HG02610 (cell line): ENCODE measurements at regions not wholly inside any gene's neighbourhood (a gene's known extent, or its start where the extent isn't known, plus 50 kb on each side); places are given as distances from the start of the nearest gene placed in this dataset.

ENCODE experiments used
- ATAC-seq: cut with Tn5 transposase; IDR thresholded peaks from one replicate; pipeline ENCODE4 v1.9.1; 2021; ENCODE audit warnings: mild to moderate bottlenecking, moderate library complexity; ENCODE audit not compliant: unreplicated experiment

- no peak for ATAC-seq
Observed at GRCh38 chr18:4858379-4859127, 338.5 kb downstream of the AKAIN1 start.

DNA sequence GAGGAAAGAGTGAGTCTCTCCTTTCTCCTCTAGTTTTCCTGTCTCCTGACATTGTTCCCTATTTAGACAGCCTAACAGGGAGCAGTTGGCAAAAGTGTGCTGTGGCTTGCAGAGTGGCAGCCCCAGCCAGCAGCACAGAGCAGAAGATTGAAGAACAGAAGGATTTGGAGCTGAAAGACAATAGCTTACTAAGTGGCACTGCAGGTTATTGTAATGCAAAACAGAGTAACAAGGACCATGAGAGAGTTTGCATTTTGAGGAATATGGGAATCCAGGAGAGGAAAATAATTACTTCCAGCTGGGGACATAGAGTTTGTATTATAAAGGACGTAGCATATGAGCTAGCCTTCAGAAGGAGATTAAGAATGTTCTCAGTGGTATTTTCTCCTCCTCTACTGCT, 342.4 kb downstream of the AKAIN1 start:
- no peak for ATAC-seq

GRCh38 chr18:4851301-4851976, 345.6 kb downstream of the AKAIN1 start:
- no peak for ATAC-seq

DNA sequence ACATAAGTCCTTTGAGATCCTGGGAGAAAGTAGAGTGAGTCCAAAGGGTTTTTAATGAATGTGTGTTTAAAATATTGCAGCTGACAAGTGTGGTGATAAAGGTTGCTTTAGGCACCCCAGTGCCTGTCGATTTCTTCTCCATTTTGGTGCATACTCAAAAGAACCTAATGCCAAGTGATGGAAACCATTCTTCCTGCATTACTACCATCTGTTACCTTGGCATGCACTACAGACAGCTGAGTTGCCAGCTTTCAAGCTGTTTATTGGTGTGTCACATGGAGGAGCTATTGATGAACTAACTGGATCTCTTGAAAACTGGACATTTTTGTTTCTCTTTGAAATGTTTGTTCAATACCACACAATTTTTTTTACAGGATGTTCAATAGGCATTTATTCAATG, 350.0 kb downstream of the AKAIN1 start:
- ATAC-seq: no peak

- ATAC-seq: no peak
Observed at GRCh38 chr18:4844320-4844719, 352.7 kb downstream of the AKAIN1 start.

DNA sequence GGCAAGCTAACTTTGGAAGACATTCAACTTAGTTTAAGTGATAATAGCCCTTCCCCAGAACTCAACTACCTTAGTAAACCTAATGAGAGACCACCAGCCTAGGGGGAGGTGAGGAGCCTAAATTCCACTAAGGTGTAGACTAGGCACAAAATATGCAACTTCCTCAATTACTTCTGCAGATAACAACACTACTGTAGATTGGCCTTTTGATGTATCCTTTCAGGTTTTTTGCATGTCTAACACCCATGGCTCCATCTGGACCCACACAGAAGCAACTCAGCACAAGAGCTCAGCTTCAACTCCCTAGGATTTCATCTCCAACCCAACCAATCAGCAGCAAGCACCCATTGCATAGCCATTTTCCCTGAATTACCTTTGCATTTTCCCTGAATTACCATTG, 353.3 kb downstream of the AKAIN1 start:
- ATAC-seq: no peak

DNA sequence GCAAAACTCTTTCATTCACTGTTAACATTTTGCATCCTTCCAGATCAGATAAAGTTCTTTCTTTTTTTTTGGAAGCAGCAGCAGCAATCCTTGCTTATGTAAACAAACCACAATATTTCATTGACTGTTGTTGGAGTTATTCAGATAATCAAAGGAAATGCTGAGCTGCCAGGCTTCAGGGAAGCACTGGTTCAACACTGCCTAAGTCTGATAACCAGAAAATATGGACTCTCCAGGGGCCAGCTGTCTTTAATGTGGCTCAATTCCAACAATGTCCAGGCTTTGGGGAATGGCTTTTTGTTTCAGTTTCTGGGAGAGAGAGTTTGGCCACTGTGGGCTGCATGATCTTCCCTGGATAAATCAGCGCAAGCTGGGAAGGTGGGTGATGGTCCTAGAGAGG, 354.3 kb downstream of the AKAIN1 start:
- ATAC-seq: no peak

DNA sequence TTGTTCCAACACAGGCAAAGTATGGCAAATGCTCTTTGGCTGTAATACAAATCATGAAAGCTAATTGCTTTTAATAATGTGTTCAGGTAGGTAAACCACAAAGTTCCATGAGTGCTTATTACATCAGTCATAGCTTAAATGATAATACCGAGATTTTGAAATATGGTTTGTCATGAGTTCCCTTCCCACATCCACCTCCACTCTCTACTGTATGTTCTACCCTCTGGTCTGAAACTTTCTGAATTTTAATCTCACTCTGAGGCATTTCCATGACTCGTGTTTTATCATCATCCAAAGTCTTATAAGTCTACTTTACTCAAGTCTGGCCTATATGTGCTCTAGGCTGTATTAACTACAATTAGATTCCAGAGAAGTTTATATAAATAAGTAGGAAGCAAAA, 354.8 kb downstream of the AKAIN1 start:
- no peak for ATAC-seq

DNA sequence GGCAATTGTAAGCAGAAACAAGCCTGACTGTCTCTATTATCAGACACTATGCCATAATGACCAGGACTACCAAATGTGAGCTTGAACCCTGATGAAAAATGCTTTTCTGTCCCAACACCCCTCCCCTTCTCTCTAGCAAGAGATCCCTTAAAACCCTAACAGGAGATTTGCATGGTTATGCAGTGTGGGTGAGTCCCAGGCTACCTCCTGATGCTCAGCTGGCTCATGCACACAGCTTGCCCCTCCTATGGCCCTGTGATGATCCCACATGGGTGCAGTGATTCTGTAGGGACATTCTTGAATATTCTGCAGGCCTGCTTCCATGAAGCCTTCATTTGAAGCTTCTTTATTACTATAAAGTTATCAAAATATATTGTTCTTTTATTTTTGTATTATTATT, 357.4 kb downstream of the AKAIN1 start:
- no peak for ATAC-seq

GRCh38 chr18:4836141-4836540, 360.9 kb downstream of the AKAIN1 start:
- ATAC-seq: no peak

- ATAC-seq: no peak
Observed at GRCh38 chr18:4831791-4832375, 365.2 kb downstream of the AKAIN1 start.

DNA sequence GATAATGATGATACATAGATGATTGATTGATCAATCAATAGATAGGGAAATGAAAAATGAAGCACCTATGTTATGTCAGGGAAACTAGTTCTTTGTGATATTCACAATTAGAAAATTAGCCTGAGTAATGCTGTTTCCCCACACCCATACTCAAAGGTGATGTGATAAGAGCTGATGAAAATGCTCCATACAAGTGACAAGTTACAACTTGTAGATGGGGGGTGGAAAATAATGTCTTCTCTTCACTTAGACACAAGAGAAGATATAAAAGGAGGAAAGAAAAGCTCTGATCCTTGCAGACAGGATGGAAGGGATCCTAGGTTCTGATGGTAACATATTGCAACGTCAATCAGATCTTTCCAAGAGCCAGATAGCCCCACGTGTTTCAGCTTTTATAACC, 365.9 kb downstream of the AKAIN1 start:
- ATAC-seq: no peak

GRCh38 chr18:4823091-4823490, 368.0 kb upstream of the DLGAP1 start:
- ATAC-seq: no peak

GRCh38 chr18:4821801-4822200, 366.7 kb upstream of the DLGAP1 start:
- ATAC-seq: no peak

GRCh38 chr18:4817665-4818064, 362.6 kb upstream of the DLGAP1 start:
- ATAC-seq: no peak

- ATAC-seq: no peak
Observed at GRCh38 chr18:4813708-4814107, 358.6 kb upstream of the DLGAP1 start.

GRCh38 chr18:4808891-4809290, 353.8 kb upstream of the DLGAP1 start:
- ATAC-seq: no peak

DNA sequence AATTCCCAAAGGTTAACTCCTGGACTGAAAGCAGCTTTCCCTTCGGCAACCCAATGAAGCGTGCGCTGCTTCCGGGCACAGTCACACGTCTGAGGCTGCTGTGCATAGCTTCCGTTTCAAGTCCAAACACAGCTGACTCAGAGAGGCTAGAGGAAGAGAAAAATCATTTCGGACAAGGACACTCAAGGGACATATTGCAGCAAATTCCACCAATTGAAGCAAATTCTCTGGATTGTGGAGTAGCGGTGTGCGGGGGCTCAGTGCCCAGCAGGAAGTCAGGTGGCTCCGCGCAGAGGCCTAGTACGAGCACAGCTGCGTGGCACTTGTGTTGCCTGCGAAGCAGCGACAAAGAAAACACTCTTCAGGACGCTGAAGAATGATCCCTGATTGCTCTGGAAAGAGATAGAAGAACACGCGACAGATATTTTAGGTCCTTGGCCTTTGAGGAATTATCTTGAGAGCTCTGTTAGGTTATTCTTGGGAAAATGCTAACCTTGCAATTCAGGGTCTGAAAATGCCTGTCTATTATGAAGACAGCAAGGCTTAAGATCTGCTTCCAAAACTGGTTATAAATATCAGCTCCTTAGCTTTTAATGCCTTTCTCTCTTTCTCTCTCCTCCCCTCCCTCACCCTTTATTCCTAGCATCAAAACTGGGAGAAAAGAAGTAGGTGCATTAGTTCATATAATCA, 352.6 kb upstream of the DLGAP1 start:
- ATAC-seq: no peak

GRCh38 chr18:4806331-4806730, 351.2 kb upstream of the DLGAP1 start:
- no peak for ATAC-seq

- ATAC-seq: no peak
Observed at GRCh38 chr18:4802296-4802695, 347.2 kb upstream of the DLGAP1 start.

- no peak for ATAC-seq
Observed at GRCh38 chr18:4801151-4801550, 346.0 kb upstream of the DLGAP1 start.
